GM06990 (cell line): ENCODE measurements at regions not wholly inside any gene's neighbourhood (a gene's known extent, or its start where the extent isn't known, plus 50 kb on each side); places are given as distances from the start of the nearest gene placed in this dataset.

Source experiments
- DNase-seq: peaks from one replicate; pipeline ENCODE4 v3.0.0-alpha.2; 2011; ENCODE audit not compliant: insufficient read length; ENCODE audit errors: extremely low read depth
- H3K27me3 ChIP-seq: replicated peaks from 2 replicates; pipeline ENCODE4 v1.6.0; 2011; ENCODE audit warnings: low read length; ENCODE audit not compliant: control insufficient read depth, insufficient read depth
- H3K36me3 ChIP-seq: 2 replicates; pipeline ENCODE4 v1.5.1; 2011; ENCODE audit warnings: low read length; ENCODE audit not compliant: control insufficient read depth, insufficient read depth
- H3K4me3 ChIP-seq: replicated peaks from 2 replicates; pipeline ENCODE4 v1.5.1; 2011; ENCODE audit warnings: low read depth, mild to moderate bottlenecking, control low read depth, low read length
- CTCF ChIP-seq: IDR thresholded peaks from 2 replicates; pipeline ENCODE4 v1.5.1; 2011; ENCODE audit warnings: low read length, control low read depth, mild to moderate bottlenecking, inconsistent platforms; ENCODE audit not compliant: insufficient read depth, poor library complexity, severe bottlenecking

- Histone ChIP-seq H3K4me3 (no peak overlapping the region), H3K27me3 (no peaks in the 10 kb centered on the region), H3K36me3 (no peaks in the 10 kb centered on the region)
- DNase-seq = no peak
- no peak for TF ChIP-seq CTCF
Measured at GRCh38 chr1:76754730-76755129, 112.5 kb upstream of the ST6GALNAC5 start.

GRCh38 chr1:76759171-76759860 lies 108.0 kb upstream of the ST6GALNAC5 start:
- TF ChIP-seq CTCF = no peak
- DNase-seq = no peak
- H3K36me3 ChIP-seq = no peaks in the 10 kb centered on the region

GRCh38 chr1:76759950-76760349 lies 107.3 kb upstream of the ST6GALNAC5 start:
- no peaks in the 10 kb centered on the region for H3K27me3 ChIP-seq
- H3K4me3 ChIP-seq = no peak overlapping the region
- no peaks in the 10 kb centered on the region for H3K36me3 ChIP-seq
- DNase-seq = no peak
- no peak for TF ChIP-seq CTCF

More at GRCh38 chr1:76759171-76759860, 108.0 kb upstream of the ST6GALNAC5 start:
- Histone ChIP-seq H3K27me3 (no peaks in the 10 kb centered on the region), H3K4me3 (no peak overlapping the region)

- no peaks in the 10 kb centered on the region; the same call in 1 of the 2 replicates for H3K27me3 ChIP-seq
- DNase-seq = no peak
- no peak overlapping the region for H3K4me3 ChIP-seq
- TF ChIP-seq CTCF = no peak
- H3K36me3 ChIP-seq = no peaks in the 10 kb centered on the region
Measured at GRCh38 chr1:76763738-76764137, 103.5 kb upstream of the ST6GALNAC5 start.

- no peaks in the 10 kb centered on the region; the same call in 1 of the 2 replicates for H3K27me3 ChIP-seq
- no peaks in the 10 kb centered on the region for H3K36me3 ChIP-seq
- DNase-seq = no peak
- H3K4me3 ChIP-seq = no peak overlapping the region
- no peak for TF ChIP-seq CTCF
Measured at GRCh38 chr1:76764638-76765454, 102.4 kb upstream of the ST6GALNAC5 start.
